ENCODE measurements at regions not wholly inside any gene's neighbourhood (a gene's known extent, or its start where the extent isn't known, plus 50 kb on each side); places are given as distances from the start of the nearest gene placed in this dataset.

DNA sequence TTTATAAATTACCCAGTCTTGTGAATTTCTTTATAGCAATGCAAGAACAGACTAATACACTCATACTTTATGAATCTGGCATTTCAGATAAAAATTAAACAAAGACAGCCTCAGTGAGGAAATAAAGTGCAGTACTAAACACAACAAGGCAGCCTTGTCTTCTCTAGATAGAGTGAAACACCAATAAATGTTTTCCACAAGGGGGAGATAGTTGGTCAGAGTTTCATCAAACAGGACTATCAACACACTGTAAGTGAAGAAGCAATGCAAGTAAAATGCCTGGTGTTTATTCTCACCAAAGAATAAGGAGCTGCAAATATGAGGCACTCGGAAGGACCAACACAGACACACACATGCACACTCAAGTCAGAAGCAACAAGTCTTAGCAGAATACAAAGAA, 62.8 kb downstream of the FAM9B start:
- H3K4me3 Mint-ChIP-seq (ENCODE audit: unreplicated experiment), result no peak overlapping the region
- intact Hi-C loops (cut with micrococcal nuclease), result loop anchor here (1.0 to 2.0 kb wide), 4 partner anchors 193 to 738 kb away; no protein-coding TSS in a partner anchor
- DNase-seq (ENCODE audit: unreplicated experiment), result peak; percentile 67
- H3K4me1 Mint-ChIP-seq (ENCODE audit: insufficient read depth, unreplicated experiment), result no peaks in the 10 kb centered on the region
- CTCF ChIA-PET, result interaction anchor here (1.0 to 1.6 kb wide), 5 partner anchors 15 to 739 kb away, joined by 3 to 6 read pairs (median 4); no protein-coding TSS in a partner anchor
- no peaks in the 10 kb centered on the region for H3K36me3 Mint-ChIP-seq (ENCODE audit: insufficient read depth, unreplicated experiment)
- BruUV-seq (replicated peaks), result no TSS peak
- POLR2A ChIA-PET, result interaction anchor here (0.6 kb wide), 1 partner anchor 592 kb away, joined by 3 read pairs; no protein-coding TSS in a partner anchor
- H3K27me3 Mint-ChIP-seq (ENCODE audit: insufficient read depth, unreplicated experiment), result no peaks in the 10 kb centered on the region
- no peak overlapping the region for H3K27ac Mint-ChIP-seq (ENCODE audit: low read depth, unreplicated experiment)
- peaks cover 10% of the 10 kb centered on the region for H3K9me3 Mint-ChIP-seq (ENCODE audit: unreplicated experiment)
- peak; percentile 31 for TF ChIP-seq CTCF (IDR thresholded peaks at IDR 0.05; ENCODE audit: unreplicated experiment)

GRCh38 chrX:8969378-8969777, 64.5 kb downstream of the FAM9B start:
- Mint-ChIP-seq H3K9me3 (ENCODE audit: unreplicated experiment) (peaks cover 10% of the 10 kb centered on the region), H3K4me1 (ENCODE audit: insufficient read depth, unreplicated experiment) (no peaks in the 10 kb centered on the region)

GRCh38 chrX:8967461-8967860, 66.5 kb downstream of the FAM9B start:
- TF ChIP-seq CTCF (IDR thresholded peaks at IDR 0.05; ENCODE audit: unreplicated experiment), result no peak
- no peaks in the 10 kb centered on the region for H3K36me3 Mint-ChIP-seq (ENCODE audit: insufficient read depth, unreplicated experiment)
- POLR2A ChIA-PET, result no interaction called here
- CTCF ChIA-PET, result no interaction called here
- H3K9me3 Mint-ChIP-seq (ENCODE audit: unreplicated experiment), result peaks cover 10% of the 10 kb centered on the region
- no peak for DNase-seq (ENCODE audit: unreplicated experiment)
- no peak overlapping the region for H3K4me3 Mint-ChIP-seq (ENCODE audit: unreplicated experiment)
- no peak overlapping the region for H3K27ac Mint-ChIP-seq (ENCODE audit: low read depth, unreplicated experiment)
- intact Hi-C loops (cut with micrococcal nuclease), result no loop called here
- no peaks in the 10 kb centered on the region for H3K4me1 Mint-ChIP-seq (ENCODE audit: insufficient read depth, unreplicated experiment)
- BruUV-seq (replicated peaks), result no TSS peak
- no peaks in the 10 kb centered on the region for H3K27me3 Mint-ChIP-seq (ENCODE audit: insufficient read depth, unreplicated experiment)

More at GRCh38 chrX:8969378-8969777, 64.5 kb downstream of the FAM9B start:
- DNase-seq (ENCODE audit: unreplicated experiment), result no peak
- intact Hi-C loops (cut with micrococcal nuclease), result no loop called here
- Mint-ChIP-seq H3K36me3 (ENCODE audit: insufficient read depth, unreplicated experiment) (no peaks in the 10 kb centered on the region), H3K4me3 (ENCODE audit: unreplicated experiment) (no peak overlapping the region), H3K27me3 (ENCODE audit: insufficient read depth, unreplicated experiment) (no peaks in the 10 kb centered on the region), H3K27ac (ENCODE audit: low read depth, unreplicated experiment) (no peak overlapping the region)
- CTCF ChIA-PET, result interaction anchor here (0.6 to 1.1 kb wide), 5 partner anchors 153 to 946 kb away, joined by 3 to 5 read pairs (median 4); no protein-coding TSS in a partner anchor
- TF ChIP-seq CTCF (IDR thresholded peaks at IDR 0.05; ENCODE audit: unreplicated experiment), result no peak
- POLR2A ChIA-PET, result no interaction called here
- no TSS peak for BruUV-seq (replicated peaks)

- Mint-ChIP-seq H3K27me3 (ENCODE audit: insufficient read depth, unreplicated experiment) (peaks cover 40% of the 10 kb centered on the region), H3K27ac (ENCODE audit: low read depth, unreplicated experiment) (no peak overlapping the region), H3K36me3 (ENCODE audit: insufficient read depth, unreplicated experiment) (no peaks in the 10 kb centered on the region), H3K9me3 (ENCODE audit: unreplicated experiment) (no peaks in the 10 kb centered on the region), H3K4me3 (ENCODE audit: unreplicated experiment) (no peak overlapping the region), H3K4me1 (ENCODE audit: insufficient read depth, unreplicated experiment) (no peaks in the 10 kb centered on the region)
- ChIA-PET POLR2A (interaction anchor here (0.6 to 0.7 kb wide), 2 partner anchors 26 to 227 kb away, joined by 3 read pairs; no protein-coding TSS in a partner anchor), CTCF (interaction anchor here (0.6 to 0.9 kb wide), 2 partner anchors 751 to 1025 kb away, joined by 3 read pairs; no protein-coding TSS in a partner anchor)
- intact Hi-C loops (cut with micrococcal nuclease), result no loop called here
- DNase-seq (ENCODE audit: unreplicated experiment), result no peak
- no peak for TF ChIP-seq CTCF (IDR thresholded peaks at IDR 0.05; ENCODE audit: unreplicated experiment)
- BruUV-seq (replicated peaks), result no TSS peak
Measured at GRCh38 chrX:8960957-8961468, 72.9 kb downstream of the FAM9B start.

Data from MCF 10A (cell line).